Heart right ventricle (tissue), 16 donors: ENCODE measurements at regions not wholly inside any gene's neighbourhood (a gene's known extent, or its start where the extent isn't known, plus 50 kb on each side); places are given as distances from the start of the nearest gene placed in this dataset.

Experiments
- ATAC-seq, 8 donors: fragments of 200-7000 bp; cut with Tn5 transposase; one replicate each; pipeline ENCODE4 v1.9.1; 2020; ENCODE audit warnings: mild to moderate bottlenecking in 8 of 8, moderate library complexity in 8 of 8, moderate number of reproducible peaks in 1 of 8
- DNase-seq, 2 donors: peaks; one replicate each; pipeline ENCODE4 v3.0.0-alpha.2; 2020
- H3K27ac ChIP-seq, 10 donors: fragments of 200-600 bp; sonication (generic) in 2 of 10; one replicate each; pipeline versions ENCODE4 v1.5.0 to v1.8.0; 2020 to 2022; ENCODE audit warnings: mild to moderate bottlenecking in 3 of 10
- H3K27me3 ChIP-seq, 7 donors: fragments of 200-600 bp; one replicate each; pipeline ENCODE4 v1.8.0; 2021 to 2022; ENCODE audit warnings: mild to moderate bottlenecking in 2 of 7
- H3K36me3 ChIP-seq, 9 donors: fragments of 200-600 bp; sonication (generic) in 1 of 9; one replicate each; pipeline versions ENCODE4 v1.5.0 to v1.8.0; 2020 to 2022; ENCODE audit warnings: mild to moderate bottlenecking in 2 of 9
- H3K4me1 ChIP-seq, 9 donors: fragments of 200-600 bp; sonication (generic) in 1 of 9; one replicate each; pipeline versions ENCODE4 v1.5.0 to v1.8.0; 2020 to 2022; ENCODE audit warnings: mild to moderate bottlenecking in 4 of 9
- H3K4me3 ChIP-seq, 10 donors: fragments of 200-600 bp; sonication (generic) in 2 of 10; one replicate each; pipeline versions ENCODE4 v1.5.0 to v1.8.0; 2020 to 2022; ENCODE audit warnings: mild to moderate bottlenecking in 7 of 10, moderate library complexity in 2 of 10
- H3K9me3 ChIP-seq, 11 donors: fragments of 200-600 bp in 10 of 11; sonication (generic) in 2 of 11; one replicate each; pipeline versions ENCODE4 v1.5.0 to v1.8.0; 2013 to 2022; ENCODE audit warnings: mild to moderate bottlenecking in 2 of 11, control low read depth in 1 of 11, moderate library complexity in 1 of 11
- WGBS, 2 donors: extraction: QIAGEN DNeasy Blood & Tissue Kit; methylation state at CpG; one replicate each; pipeline ENCODE4 v1.1.7; 2013; ENCODE audit warnings: inconsistent platforms in 1 of 2; 5-methylcytosine and 5-hydroxymethylcytosine counted together
- intact Hi-C, 10 donors: fragments of 100-400 bp; cut with DNase I; formaldehyde crosslinking; loops; one replicate each; pipeline versions ENCODE4 v1.11.1 to v1.14.2; 2022
- TF ChIP-seq, protein P1 (sequence below), 9 donors: fragments of 200-600 bp; sonication (generic) in 2 of 9; IDR thresholded peaks; one replicate each; pipeline versions ENCODE4 v1.5.0 to v1.8.0; 2021 to 2022; ENCODE audit warnings: antibody characterized with exemption in 9 of 9, mild to moderate bottlenecking in 5 of 9, moderate library complexity in 1 of 9
- donor health status: Arrhythmogenic right ventricular cardiomyopathy.
- donor health status: ischemic (EF 13 %, LVEDD 7.1; RV severe dilation, severe dysfunction).
- donor health status: healthy with polysubstance abuse.
- donor health status: DM: no; HTN: yes; CAD: no.
- donor health status: DM: no; HTN: no; CAD: no.
- donor health status: ischemic (EF 25% LVEDD 6.9; RV normal size, moderate dysfunction).
- donor health status: ischemic (EF 25% LVEDD 5.7; RV mildly dilated, moderate dysfunction).
- donor health status: healthy.
- donor health status: DM: yes; HTN: yes; CAD: no.
- donor health status: Ischemic cardiomyopathy.
- donor health status: ischemic (EF 35%, LVEDD 5.7; RV mildly dilated, moderate dysfunction).
- donor health status: nonischemic (EF 11% LVEDD 7.7; RV severe dilation, severe dysfunction).
- donor health status: DM: yes; HTN: yes; CAD: no.
- donor health status: PGD.
- donor health status: ischemic (EF 29% LVEDD 5.4; RV normal size, mild dysfunction).
- donor health status: nonischemic (EF 23%, LVEDD 6.1; RV moderate dilation, normal function).

DNA sequence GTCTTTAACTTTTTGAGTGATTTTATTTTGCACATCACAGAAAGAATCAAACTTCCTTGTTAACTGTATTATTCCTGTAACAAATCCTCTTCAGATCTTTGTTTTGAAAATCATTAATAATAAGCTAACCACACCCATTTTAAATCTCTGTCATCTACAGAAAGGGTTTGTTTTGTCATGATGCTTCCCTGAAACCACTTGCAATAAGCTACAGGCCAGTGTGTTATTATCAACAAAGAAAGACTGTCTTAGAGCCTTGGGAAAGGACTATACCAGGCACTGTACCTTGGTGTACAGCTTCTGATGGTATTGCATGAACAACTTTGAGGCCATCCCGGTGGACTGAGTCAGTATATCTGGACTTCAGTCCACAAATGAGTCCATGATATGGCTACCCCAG is 145.3 kb upstream of the FAM3C start:
- no peaks in the 10 kb centered on the region for H3K36me3 ChIP-seq
- DNase-seq: no peak
- no peaks in the 10 kb centered on the region for H3K9me3 ChIP-seq
- H3K27ac ChIP-seq: no peak overlapping the region
- intact Hi-C loops: no loop called here
- peaks cover 0 to 11% (median 0%) of the 10 kb centered on the region in 9 donors for H3K4me1 ChIP-seq
- no peak for ATAC-seq
- H3K27me3 ChIP-seq: no peaks in the 10 kb centered on the region
- TF ChIP-seq, protein P1, sequence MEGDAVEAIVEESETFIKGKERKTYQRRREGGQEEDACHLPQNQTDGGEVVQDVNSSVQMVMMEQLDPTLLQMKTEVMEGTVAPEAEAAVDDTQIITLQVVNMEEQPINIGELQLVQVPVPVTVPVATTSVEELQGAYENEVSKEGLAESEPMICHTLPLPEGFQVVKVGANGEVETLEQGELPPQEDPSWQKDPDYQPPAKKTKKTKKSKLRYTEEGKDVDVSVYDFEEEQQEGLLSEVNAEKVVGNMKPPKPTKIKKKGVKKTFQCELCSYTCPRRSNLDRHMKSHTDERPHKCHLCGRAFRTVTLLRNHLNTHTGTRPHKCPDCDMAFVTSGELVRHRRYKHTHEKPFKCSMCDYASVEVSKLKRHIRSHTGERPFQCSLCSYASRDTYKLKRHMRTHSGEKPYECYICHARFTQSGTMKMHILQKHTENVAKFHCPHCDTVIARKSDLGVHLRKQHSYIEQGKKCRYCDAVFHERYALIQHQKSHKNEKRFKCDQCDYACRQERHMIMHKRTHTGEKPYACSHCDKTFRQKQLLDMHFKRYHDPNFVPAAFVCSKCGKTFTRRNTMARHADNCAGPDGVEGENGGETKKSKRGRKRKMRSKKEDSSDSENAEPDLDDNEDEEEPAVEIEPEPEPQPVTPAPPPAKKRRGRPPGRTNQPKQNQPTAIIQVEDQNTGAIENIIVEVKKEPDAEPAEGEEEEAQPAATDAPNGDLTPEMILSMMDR (IDR thresholded peaks at IDR 0.05): no peak
- WGBS, 2 donors: 91 to 98% methylated on average over 1 of the region's 1 CpG
- no peak overlapping the region for H3K4me3 ChIP-seq

DNA sequence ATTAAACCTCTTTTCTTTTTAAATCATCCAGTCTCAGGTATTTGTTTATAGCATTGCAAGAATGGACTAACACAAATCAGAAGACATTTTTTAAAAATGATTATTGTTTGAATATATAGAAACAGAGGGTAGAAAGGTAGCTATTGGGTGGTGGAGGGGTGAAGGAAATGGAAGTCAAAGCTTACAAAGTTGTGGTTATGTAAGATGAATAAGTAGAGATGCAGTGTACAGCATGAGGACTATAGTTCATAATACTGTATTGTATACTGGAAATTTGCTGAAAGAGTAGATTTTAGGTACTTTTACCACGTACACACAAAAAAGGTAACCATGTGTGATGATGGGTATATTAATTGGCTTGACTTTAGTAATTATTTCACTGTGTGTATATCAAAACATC is 144.0 kb upstream of the FAM3C start:
- 93 to 95% methylated on average over 1 of the region's 1 CpG for WGBS, 2 donors
- intact Hi-C loops: loop anchor here in 1 of 10 donors (1.0 kb wide), 1 partner anchor 19 kb away; no protein-coding TSS in a partner anchor

DNA sequence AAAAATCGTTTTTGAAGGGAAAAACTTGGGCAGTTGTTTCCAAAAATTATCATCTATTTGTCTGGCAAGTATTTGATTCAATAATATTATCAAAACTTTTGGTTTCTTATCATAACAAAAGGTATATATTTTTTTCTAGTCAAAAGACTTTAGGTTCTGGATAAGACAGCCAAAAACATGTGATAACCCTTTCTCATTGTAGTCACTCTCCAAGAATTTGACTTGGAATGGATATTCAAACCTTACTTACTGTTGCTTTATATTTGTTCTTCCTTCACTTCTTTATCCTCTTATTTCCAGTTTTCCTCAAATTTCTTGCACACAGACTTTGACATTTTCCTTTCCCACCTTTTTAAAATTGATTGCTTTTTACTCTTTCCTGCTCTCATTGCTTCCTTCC is 140.9 kb upstream of the FAM3C start:
- no peak for DNase-seq
- H3K4me1 ChIP-seq: no peaks in the 10 kb centered on the region
- no peak overlapping the region for H3K27ac ChIP-seq
- no peaks in the 10 kb centered on the region for H3K9me3 ChIP-seq
- intact Hi-C loops: no loop called here
- no peaks in the 10 kb centered on the region for H3K36me3 ChIP-seq
- H3K27me3 ChIP-seq: no peaks in the 10 kb centered on the region
- ATAC-seq: no peak
- WGBS, 2 donors: 27 to 36% methylated on average over 1 of the region's 1 CpG
- no peak overlapping the region for H3K4me3 ChIP-seq
- TF ChIP-seq, protein P1 (IDR thresholded peaks at IDR 0.05): no peak

More for the DNA sequence above, 144.0 kb upstream of the FAM3C start:
- Histone ChIP-seq H3K27ac (no peak overlapping the region), H3K4me3 (no peak overlapping the region), H3K36me3 (no peaks in the 10 kb centered on the region), H3K4me1 (peaks cover 0 to 11% (median 0%) of the 10 kb centered on the region in 9 donors), H3K27me3 (no peaks in the 10 kb centered on the region), H3K9me3 (no peaks in the 10 kb centered on the region)
- DNase-seq (no peak), ATAC-seq (no peak)
- TF ChIP-seq, protein P1 (IDR thresholded peaks at IDR 0.05): no peak

DNA sequence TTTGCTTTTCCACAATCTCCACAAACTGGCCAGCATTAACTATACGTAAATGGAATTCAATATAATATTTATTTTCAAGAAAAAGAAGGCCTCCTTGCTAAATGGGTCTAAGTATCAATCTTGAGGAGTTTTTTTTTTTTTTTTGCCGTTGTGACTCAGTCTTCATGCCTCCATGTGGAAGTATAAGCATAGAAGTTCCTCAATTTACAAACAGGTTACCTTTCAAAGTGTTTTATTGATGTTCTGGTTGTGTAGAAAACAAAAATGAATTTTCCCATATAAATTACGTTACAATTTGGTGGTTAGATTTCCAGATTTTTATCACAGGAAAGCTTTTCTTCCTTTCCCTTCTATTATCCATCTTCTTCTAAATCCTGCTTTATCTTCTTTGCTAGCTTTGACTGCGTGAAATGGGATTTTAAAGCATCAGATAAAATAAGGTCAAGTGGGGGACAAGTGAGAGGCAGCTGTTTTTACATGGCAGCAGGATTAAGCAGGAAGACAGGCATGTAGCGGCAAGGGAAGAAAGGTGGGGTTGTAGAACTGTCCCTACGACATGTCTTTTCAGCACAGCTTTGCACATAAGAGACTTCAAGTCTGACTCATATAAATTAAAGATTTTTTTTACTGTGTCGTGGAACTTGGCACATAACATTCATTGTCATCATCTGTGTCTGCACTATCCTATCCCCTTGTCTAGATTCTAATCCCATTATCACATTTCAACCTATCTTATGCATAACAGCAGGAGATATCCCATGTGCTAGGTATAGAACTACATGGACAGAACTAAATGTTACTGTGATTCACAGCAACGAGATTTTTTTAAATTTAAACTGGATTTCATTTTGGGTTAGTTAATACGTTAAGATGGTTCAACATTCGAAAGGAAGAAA is 135.3 kb upstream of the FAM3C start:
- Histone ChIP-seq H3K27me3 (no peaks in the 10 kb centered on the region), H3K27ac (peak overlapping the region in 1 of 10 donors; percentile 49), H3K4me1 (peaks cover 0 to 8% (median 0%) of the 10 kb centered on the region in 9 donors), H3K4me3 (no peak overlapping the region), H3K36me3 (no peaks in the 10 kb centered on the region), H3K9me3 (no peaks in the 10 kb centered on the region)
- no peak for ATAC-seq
- TF ChIP-seq, protein P1 (IDR thresholded peaks at IDR 0.05): no peak
- no peak for DNase-seq
- intact Hi-C loops: no loop called here
- 82% methylated on average over 10 of the region's 10 CpGs for WGBS, 2 donors
